ENCODE measurements at regions not wholly inside any gene's neighbourhood (a gene's known extent, or its start where the extent isn't known, plus 50 kb on each side); places are given as distances from the start of the nearest gene placed in this dataset.

DNA sequence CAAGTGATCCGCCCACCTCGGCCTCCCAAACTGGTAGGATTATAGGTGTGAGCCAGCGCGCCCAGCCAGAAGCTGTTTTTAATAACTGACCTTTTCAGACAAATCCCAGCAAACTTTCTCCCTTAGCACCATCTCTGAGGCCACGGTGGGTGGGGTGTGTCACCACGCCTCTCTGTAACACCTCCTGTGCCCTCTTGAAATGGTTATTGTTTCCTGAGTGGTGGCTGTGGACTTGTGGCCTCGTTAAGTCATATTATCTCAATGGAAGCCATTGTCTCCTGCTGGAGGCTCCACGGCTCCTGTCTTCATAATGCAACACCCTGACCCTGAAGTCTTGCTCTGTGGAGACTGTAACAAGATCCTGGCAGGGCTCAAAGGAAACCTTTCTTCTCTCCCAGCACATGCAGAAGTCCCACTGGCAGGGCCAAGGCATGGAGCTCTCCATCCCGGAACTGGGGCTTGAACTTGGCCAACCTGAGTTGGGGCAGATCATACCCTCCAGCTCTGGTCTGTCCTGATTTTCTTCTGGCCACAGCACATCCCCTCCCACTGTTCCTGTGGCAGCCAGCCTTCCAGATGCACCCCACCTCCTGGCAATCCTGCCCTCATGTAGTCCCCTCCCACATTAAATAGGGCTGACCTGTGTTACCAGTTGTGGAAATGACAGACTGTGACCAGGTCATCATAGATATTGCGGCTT lies 81.1 kb downstream of the SNX5 start:
- TF ChIP-seq POLR2A (IDR thresholded peaks at IDR 0.05), result no peak
- TF ChIP-seq, protein P1, sequence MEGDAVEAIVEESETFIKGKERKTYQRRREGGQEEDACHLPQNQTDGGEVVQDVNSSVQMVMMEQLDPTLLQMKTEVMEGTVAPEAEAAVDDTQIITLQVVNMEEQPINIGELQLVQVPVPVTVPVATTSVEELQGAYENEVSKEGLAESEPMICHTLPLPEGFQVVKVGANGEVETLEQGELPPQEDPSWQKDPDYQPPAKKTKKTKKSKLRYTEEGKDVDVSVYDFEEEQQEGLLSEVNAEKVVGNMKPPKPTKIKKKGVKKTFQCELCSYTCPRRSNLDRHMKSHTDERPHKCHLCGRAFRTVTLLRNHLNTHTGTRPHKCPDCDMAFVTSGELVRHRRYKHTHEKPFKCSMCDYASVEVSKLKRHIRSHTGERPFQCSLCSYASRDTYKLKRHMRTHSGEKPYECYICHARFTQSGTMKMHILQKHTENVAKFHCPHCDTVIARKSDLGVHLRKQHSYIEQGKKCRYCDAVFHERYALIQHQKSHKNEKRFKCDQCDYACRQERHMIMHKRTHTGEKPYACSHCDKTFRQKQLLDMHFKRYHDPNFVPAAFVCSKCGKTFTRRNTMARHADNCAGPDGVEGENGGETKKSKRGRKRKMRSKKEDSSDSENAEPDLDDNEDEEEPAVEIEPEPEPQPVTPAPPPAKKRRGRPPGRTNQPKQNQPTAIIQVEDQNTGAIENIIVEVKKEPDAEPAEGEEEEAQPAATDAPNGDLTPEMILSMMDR (IDR thresholded peaks at IDR 0.05 in 8 of 11, conservative IDR thresholded peaks at IDR 0.05 in 3 of 11), result no peak
